ENCODE measurements at regions not wholly inside any gene's neighbourhood (a gene's known extent, or its start where the extent isn't known, plus 50 kb on each side); places are given as distances from the start of the nearest gene placed in this dataset.
"Not testable (repeated sequence)": the region's sequence is repeated elsewhere in the genome, so short reads cannot be mapped to it uniquely, and the experiment has no call there.

DNA sequence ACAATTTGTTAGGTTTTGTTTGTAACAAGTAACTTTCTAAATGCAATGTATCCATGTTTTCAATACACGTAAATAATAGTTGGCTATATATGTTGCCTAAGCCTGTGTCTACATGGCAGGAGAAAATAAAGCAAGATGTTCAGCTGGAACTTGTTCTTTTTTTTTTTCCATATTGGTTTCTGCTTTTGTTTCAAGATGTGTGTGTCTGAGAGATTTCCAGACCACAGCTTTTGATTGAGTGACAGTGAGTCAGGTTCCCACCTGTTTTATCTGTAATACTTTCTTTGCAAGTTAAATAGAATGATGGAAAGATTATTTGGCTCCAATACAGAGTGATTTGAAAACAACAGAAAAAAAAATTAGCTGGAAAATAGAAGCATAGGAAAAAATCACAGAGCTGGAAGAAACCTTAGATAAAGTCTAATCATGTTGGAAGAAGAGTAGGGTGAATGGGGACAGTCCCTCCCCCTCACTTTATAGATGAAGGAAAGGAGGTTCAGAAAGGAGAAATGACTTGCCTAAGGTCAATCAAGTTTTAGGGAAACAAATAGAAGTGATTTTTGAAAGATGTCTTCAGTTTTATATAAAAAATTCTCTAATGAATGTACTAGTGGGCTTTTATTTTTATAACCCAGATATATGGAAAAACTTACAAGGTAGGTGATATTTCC, 150.9 kb upstream of the STMND1 start:
- DNase-seq (ENCODE audit: insufficient read length, low spot score), result no peak
- FAIRE-seq, result no peak

DNA sequence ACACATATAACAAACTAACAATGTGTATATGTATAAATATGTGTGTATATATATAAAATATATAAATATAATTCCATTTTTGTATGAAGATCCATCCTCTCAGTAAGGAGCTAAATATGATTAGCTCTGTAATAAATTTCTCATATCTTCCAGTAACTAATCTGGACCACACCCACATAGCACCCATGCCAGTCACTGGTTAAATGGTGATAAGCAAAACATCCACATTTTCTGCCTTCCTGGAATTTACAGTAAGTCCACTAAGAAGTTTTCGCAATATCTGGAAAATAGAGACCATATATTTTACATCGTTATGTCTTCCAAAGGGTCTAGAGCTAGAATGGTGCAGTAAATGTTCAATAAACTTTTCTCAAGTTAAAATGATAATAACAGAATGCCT, 151.5 kb upstream of the STMND1 start:
- DNase-seq (ENCODE audit: insufficient read length, low spot score) (no peak), FAIRE-seq (no peak)

DNA sequence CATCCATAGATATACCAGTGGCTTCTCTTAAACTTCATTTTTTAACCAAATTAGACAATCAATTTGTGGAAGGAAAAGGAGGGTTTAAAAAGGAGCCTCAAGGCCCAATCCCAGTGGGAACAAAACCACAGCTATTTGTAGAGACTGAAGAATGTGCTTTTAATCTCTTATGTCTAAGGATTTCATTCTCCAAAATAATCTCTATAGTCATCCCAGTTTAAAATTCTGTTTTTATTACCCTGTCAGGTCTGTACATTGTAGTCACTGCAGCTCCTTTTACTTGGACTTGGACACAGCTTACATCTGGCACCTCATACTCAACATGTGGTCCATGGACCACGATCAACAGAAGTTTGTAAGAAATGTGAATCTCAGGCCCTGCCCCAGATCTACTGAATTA, 152.1 kb upstream of the STMND1 start:
- FAIRE-seq (no peak), DNase-seq (ENCODE audit: insufficient read length, low spot score) (no peak)

DNA sequence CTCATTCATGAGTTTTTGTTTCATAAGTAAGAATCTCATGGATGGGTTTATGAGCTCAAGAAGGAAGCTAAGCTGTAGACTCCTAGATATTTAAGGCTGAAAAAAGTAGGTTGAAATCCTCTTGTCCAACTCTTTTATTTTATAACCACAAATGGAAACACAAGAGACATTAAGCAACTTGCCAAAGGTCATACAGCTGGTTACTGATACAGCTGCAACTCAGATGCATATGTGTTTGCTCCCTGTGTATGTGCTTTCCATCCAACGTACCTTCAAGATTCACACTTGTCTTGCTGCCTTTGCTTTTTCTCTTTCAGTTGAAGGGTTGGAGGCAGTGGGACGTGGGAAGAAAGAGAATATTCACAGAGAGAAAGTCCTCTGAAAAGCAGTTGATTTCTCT, 153.5 kb upstream of the STMND1 start:
- no peak for DNase-seq (ENCODE audit: insufficient read length, low spot score)

DNA sequence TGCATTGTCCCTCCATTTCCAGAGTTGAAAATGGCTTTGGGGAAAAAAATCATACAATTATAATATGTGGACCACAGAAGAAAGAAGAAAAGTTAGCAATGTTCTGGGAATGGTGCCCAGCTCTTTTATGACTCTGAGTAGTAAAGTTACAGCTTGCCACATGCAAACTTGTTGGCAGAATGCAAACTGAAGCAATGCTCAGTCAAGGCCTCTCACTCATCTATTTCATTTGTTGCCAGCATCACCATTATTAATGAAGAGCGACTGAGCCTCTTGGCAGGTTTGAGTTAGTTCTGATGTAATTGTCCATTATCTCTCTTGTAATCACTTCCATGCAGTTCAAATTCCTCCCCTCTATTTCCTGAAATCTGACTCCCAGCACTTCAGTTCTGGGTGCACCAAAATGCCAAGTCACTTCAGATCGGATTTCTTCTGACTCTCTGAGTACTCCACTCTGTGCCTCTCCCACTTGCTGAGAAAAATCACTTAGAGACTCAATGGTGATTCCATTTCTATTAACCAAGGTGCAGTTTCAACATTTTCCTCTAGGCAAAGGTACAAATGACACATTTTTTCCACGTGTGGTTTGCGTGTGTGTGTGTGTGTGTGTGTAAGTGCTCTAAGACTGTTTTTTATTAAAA, 154.4 kb upstream of the STMND1 start:
- peak; percentile 72 for DNase-seq (ENCODE audit: insufficient read length, low spot score)
- peak; percentile 83 for FAIRE-seq

More for the DNA sequence above, 153.5 kb upstream of the STMND1 start:
- FAIRE-seq, result peak; percentile 65

DNA sequence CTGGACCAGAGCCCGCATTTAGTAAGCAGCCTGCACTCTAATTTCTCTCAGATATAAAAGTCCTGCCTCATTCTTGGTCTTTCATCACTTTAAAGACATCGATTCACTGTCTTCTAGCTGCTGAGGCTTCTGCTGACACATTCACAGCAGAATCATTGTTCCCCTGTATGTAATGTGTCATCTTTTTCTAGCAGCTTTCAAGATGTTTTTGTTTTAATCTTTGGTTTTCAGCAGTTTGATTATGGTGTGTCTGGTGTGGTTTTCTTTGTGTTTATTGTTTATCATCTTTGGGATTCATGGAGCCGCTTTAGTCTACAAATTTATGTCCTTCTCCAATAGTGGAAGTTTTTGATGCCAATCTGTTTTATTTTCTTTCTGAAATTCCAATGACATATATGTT, 157.3 kb upstream of the STMND1 start:
- no peak for DNase-seq (ENCODE audit: insufficient read length, low spot score)

DNA sequence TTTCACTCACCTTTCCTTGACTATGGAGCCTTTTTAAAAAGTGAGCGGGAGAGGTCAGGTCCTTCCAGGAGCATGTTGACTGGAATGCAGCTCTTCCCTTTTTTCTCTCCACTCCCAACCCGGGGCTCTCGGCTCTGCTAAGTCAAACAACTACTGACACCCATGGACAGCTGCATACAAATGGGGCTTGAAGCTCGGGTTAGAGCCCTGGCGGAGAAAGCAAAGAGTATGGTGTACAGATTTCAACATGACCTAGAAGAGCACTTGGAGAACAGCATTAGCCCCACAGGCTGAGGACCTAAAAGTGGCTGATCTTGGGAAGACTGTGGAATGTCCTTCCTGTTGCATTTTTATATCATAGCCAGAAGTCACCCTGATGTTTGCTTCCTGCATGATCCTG, 162.0 kb upstream of the STMND1 start:
- DNase-seq (ENCODE audit: insufficient read length, low spot score) (no peak), FAIRE-seq (no peak)

More for the DNA sequence above, 157.3 kb upstream of the STMND1 start:
- no peak for FAIRE-seq

DNA sequence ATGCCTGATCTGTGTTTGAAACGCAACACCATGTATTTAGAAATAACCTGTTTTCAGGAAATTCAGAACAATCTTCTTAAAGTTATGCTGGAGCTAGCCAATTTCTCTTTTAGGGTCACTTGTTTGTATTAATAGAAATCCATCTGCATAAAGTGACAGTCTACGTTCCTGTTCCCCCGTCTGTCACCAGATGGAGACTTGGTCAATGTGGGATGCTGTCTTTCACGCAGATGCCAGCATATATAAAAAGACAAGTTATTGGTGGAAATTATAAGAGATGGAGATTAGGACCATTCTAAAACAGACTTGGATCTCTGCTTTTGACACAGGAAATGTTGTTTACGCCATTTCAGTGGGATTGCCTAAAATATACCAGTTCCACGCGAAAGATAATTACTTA, 162.5 kb upstream of the STMND1 start:
- FAIRE-seq (no peak), DNase-seq (ENCODE audit: insufficient read length, low spot score) (no peak)

DNA sequence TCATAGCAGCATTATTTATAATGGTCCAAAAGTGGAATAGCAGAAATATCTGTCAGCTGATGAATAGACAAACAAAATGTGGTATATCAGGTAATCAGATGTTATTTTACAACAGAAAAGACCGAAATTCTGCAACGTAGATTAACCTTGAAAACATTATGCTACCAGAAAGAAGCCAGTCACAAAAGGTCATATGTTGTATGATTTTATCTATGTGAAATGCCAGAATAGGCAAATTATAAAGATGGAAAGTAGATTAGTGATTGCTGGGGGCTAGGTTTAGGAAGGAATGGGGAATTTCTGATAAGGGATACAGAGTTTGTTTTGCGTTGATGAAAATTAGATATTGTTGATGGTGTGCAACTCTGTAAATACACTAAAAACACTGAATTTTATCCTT, 165.0 kb upstream of the STMND1 start:
- FAIRE-seq (no peak), DNase-seq (ENCODE audit: insufficient read length, low spot score) (no peak)

DNA sequence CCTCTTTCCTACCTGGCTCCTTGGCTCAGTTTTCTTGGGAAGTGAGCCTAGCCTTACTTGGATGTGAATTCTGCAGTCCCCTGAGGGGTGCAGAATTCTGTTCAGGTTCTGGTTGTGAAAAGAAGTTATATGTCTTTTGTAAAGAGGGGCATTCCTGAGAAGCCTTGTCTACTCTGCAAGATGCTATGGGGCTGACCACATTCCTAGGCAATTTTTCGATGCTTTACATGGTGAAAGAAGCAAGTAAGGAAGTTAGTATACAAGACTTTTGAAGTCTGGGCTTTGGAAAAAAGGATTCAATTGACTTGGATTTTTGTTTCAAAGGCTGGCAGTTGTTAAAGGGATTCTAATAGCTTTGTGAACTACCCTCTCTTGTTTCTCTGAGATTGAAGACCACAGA, 167.9 kb upstream of the STMND1 start:
- FAIRE-seq (no peak), DNase-seq (ENCODE audit: insufficient read length, low spot score) (no peak)

DNA sequence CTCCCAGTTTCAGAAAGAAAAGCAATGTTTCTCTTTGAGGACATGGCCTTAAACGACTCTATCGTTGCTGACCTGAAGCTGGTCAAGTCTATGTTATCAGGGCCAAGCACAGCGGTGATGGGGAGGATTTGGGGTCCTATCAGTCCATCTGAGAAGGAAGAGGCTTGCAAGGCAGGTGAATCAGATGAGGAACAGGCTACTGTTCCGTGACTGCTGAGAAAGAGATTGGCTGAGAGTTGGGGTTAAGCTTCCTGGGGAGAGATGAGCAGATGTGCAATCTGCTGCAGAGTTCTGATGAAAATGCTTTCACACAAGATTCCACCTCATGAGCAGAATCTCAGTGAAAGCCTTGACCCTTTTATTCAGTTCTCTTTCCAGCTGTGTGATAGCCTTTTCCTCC, 168.3 kb upstream of the STMND1 start:
- no peak for FAIRE-seq

DNA sequence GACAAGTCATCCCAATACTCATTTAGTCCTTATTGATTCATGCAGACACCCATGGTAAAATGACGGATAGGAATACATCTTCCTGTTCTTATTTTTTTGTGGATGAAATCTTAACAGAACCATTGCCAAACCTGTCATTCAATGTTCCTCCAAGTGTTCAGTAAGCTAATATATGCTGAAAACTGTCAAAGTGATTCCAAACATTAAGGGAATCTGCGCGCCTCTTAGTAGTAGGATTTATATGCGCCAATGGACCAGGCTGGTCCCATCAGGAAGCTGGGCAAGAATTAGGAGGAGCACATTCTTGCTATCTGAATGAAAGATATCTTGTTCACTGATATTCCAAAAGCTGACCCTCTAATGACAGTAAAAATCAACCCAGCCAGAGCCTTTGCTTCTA, 168.9 kb upstream of the STMND1 start:
- no peak for DNase-seq (ENCODE audit: insufficient read length, low spot score)
- no peak for FAIRE-seq

More for the DNA sequence above, 168.3 kb upstream of the STMND1 start:
- DNase-seq (ENCODE audit: insufficient read length, low spot score), result no peak

DNA sequence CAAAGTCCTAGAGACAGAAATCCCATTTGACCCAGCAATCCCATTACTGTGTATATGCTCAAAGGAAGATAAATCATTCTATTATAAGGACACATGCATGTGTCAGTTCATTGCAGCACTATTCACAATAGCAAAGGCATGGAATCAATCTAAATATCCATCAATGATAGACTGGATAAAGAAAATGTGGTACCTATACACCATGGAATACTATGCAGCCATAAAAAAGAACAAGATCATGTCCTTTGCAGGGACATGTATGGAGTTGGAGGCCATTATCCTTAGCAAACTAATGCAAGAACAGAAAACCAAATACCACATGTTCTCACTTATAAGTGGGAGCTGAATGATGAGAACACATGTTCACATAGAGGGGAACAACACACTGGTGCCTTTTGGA, 169.8 kb upstream of the ATXN1 start:
- FAIRE-seq, result not testable (repeated sequence)

DNA sequence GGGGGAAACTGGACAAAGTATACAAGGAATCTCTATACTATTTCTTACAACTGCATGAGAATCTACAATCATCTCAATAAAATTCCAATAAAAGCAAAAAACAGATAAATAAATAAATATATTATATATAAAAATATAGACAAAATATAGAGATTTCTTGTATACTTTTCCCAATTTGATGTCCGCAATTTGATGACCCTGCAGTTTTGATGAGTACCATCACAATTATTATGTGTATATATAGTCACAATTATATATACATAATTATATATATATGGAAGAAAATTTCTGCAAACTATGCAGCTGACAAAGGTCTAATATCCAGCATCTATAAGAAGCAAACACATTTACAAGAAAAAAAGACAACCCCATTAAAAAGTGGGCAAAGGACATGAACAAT, 169.2 kb upstream of the ATXN1 start:
- no peak for FAIRE-seq
- DNase-seq (ENCODE audit: insufficient read length, low spot score), result no peak

More for the DNA sequence above, 169.8 kb upstream of the ATXN1 start:
- not testable (repeated sequence) for DNase-seq (ENCODE audit: insufficient read length, low spot score)

DNA sequence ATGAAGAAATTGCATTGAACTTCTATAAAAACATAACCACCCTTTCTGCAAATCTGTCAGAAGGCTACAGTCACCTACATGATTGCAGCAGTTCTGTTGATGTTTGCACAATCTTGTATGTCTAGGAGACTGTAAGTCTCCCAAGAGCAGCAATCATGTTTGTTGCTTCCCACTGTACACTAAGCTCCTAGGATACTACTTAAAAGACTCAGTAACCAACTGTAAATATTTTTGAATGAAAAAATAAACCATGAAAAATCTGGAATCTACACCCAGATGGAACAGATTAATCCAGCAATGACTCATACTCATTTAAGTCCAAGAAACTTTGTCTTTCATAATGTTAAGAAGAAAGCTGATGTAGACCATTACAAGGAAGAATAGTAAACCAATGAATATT, 168.5 kb upstream of the ATXN1 start:
- DNase-seq (ENCODE audit: insufficient read length, low spot score), result no peak

DNA sequence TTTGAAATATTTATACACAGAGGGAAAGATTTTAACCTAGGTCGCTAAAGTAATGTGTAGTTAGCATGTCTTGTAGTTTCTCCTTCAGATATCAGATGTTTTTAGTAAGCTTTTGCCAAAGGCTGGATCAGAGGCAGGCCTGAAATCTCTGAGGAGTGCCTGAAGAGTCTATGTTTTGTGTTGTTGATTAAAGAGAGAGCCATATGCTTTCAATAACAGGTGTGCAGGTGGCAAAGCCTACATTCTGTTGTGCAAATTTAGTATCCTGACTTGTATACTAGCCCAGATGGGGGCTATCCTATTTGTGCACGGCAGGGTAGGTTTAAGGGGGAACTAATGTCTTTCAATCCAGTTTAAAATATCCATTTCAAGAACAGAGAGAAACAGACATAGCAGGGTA, 167.1 kb upstream of the ATXN1 start:
- DNase-seq (ENCODE audit: insufficient read length, low spot score) (no peak), FAIRE-seq (no peak)

More for the DNA sequence above, 168.5 kb upstream of the ATXN1 start:
- no peak for FAIRE-seq

DNA sequence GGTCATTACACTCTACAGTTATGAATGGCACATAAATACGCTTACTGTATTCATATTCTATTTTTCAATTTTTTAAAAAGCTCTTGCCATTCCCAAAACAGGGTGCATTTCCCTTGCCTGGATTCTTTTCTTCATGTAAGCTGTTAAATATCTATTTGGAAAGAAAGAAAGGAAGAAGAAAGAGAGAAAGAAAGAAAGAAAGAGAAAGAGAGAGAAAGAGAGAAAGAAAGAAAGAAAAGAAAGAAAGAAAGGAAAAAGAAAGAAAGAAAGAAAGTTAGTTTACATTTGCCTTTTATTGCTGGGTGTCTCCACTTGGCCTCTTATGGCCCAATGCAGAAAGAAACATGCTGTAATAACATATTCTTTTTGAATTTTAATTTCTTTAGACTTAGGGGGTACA, 165.9 kb upstream of the ATXN1 start:
- no peak for DNase-seq (ENCODE audit: insufficient read length, low spot score)
- FAIRE-seq, result no peak

DNA sequence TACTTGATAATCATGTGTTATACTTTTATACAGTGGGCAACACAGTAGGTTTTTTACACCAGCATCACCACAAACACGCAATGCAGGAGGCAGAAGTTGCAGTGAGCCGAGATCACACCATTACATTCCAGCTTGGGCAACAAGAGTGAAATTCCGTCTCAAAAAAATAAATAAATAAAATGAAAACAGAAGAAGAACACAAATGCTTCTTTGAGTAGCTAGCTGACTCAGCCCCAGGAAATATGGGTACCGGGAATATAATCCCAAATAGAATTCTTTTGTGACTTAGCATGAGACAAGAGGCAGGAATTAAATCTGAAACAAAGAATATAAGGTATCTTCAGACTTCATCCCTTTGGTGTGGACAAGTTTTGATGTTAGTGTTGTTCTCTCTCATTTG, 164.2 kb upstream of the ATXN1 start:
- DNase-seq (ENCODE audit: insufficient read length, low spot score) (no peak), FAIRE-seq (no peak)

DNA sequence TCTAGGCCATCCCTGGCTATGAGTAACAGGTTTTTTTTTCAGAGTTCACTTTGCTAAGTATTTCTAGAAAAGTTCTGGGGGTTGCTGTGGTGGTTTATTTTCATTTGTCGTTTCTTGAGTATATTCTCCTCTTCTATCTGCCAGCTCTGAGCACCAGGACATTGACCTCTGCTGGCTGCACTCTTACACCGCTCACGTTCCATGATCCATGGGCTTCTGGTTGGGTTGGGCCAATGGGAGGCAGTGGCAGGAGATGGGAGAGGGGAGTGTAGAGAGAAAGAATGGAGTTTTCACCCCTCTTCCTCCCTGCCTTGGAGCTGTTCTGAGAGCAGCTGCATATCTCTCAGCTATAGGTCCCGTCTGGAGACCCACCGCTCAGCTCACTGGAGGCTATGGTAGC, 161.0 kb upstream of the ATXN1 start:
- DNase-seq (ENCODE audit: insufficient read length, low spot score) (no peak), FAIRE-seq (no peak)

DNA sequence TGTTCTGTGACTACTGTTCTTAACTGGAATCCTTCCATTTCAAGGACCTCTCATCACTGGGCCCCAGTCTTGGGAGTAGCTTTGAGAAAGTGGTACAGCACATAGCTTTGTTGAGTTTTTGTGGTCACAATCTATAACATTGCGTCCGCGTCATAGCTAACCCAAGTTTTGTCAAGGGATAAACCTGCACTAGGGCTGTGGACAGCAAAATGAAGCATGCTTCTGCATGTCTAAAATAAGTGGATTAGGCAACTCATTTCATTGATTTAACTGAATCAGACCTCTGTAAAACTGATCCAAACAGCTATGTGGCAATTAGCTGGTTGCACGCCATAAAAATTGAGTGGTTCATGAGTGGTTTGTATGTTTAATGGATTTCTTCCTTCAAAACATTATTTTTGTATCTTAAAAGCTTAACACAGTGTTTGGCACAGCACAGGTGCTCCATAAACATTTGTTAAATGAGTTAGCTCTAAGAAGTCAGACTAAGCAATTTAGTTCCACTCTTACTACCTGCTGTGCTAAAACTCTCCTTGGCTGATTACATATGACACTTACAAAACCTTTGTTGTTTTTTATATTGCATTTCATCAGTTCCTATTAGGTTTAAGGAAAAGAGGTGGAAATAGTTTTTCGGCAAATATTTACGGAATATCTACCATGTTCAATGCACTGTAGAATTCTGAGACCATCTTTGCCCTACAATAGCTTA, 160.3 kb upstream of the ATXN1 start:
- DNase-seq (ENCODE audit: insufficient read length, low spot score) (no peak), FAIRE-seq (no peak)

DNA sequence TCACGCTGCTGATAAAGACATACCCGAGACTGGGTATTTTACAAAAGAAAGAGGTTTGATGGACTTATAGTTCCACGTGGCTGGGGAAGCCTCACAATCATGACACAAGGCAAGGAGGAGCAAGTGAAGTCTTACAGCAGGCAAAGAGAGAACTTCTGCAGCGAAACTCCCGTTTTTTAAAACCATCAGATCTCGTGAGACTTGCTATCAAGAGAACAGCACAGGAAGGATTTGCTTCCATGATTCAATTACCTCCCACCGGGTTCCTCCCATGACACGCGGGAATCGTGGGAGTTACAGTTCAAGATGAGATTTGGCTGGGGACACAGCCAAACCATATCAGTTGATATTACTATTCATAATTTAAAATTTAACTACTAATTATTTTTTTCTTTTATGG, 157.3 kb upstream of the ATXN1 start:
- DNase-seq (ENCODE audit: insufficient read length, low spot score), result no peak
- FAIRE-seq, result no peak

DNA sequence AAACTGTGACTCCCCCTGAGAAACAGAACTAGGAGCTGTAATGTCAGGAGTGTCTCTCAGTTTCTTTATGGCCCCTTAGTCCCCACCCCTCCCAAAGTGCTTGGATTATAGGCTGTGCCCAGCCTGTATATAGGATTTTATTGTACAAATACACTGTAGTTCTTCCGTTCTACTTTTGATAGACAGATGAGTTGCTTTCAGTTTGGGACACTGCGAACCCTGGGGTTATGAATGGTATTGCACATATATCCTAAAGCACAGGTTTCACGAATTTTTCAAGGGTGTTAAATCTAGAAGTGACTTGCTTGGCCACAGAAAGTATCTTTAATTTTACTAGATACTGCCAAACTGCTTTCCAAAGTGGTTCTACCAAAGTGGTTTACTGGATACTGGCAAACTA, 152.9 kb upstream of the ATXN1 start:
- DNase-seq (ENCODE audit: insufficient read length, low spot score) (no peak), FAIRE-seq (no peak)
